Liver (tissue), 8 donors: ENCODE measurements at regions not wholly inside any gene's neighbourhood (a gene's known extent, or its start where the extent isn't known, plus 50 kb on each side); places are given as distances from the start of the nearest gene placed in this dataset.

Experiments
- DNase-seq: peaks from one replicate; pipeline ENCODE4 v3.0.0-alpha.2; 2017; ENCODE audit warnings: low spot score
- H3K27ac ChIP-seq, 2 donors: one replicate each; pipeline ENCODE4 v1.7.0; 2013; ENCODE audit warnings: inconsistent platforms in 2 of 2, low read length in 2 of 2, control low read depth in 1 of 2, low read depth in 1 of 2, mild to moderate bottlenecking in 1 of 2
- H3K27me3 ChIP-seq, 4 donors: one replicate each; pipeline versions ENCODE4 v1.6.1 to v1.7.0; 2013; ENCODE audit warnings: low read length in 3 of 4, inconsistent platforms in 1 of 4, mild to moderate bottlenecking in 1 of 4, moderate library complexity in 1 of 4; ENCODE audit not compliant: control insufficient read depth in 4 of 4, insufficient read depth in 4 of 4
- H3K36me3 ChIP-seq, 4 donors: one replicate each; pipeline versions ENCODE4 v1.6.1 to v1.7.0; 2013; ENCODE audit warnings: low read length in 3 of 4, mild to moderate bottlenecking in 3 of 4, low read depth in 1 of 4, moderate library complexity in 1 of 4; ENCODE audit not compliant: control insufficient read depth in 4 of 4, insufficient read depth in 3 of 4
- H3K4me1 ChIP-seq, 4 donors: one replicate each; pipeline versions ENCODE4 v1.6.1 to v1.7.0; 2013; ENCODE audit warnings: low read length in 3 of 4, mild to moderate bottlenecking in 3 of 4, moderate library complexity in 1 of 4; ENCODE audit not compliant: control insufficient read depth in 4 of 4, insufficient read depth in 4 of 4
- H3K4me3 ChIP-seq, 3 donors: one replicate each; pipeline versions ENCODE4 v1.6.1 to v1.7.0; 2013; ENCODE audit warnings: low read length in 3 of 3, control low read depth in 1 of 3, low read depth in 1 of 3, mild to moderate bottlenecking in 1 of 3
- H3K9ac ChIP-seq, 2 donors: one replicate each; pipeline ENCODE4 v1.7.0; 2013; ENCODE audit warnings: low read length in 2 of 2, mild to moderate bottlenecking in 2 of 2, moderate library complexity in 2 of 2, control low read depth in 1 of 2, low read depth in 1 of 2
- H3K9me3 ChIP-seq, 4 donors: one replicate each; pipeline versions ENCODE4 v1.6.1 to v1.7.0; 2013; ENCODE audit warnings: low read length in 3 of 4; ENCODE audit not compliant: control insufficient read depth in 4 of 4
- EGR1 ChIP-seq, 2 donors: IDR thresholded peaks; 2 replicates each; pipeline ENCODE4 v1.6.1; 2016 to 2018; ENCODE audit warnings: antibody characterized with exemption in 2 of 2, low read depth in 2 of 2
- FOXA1 ChIP-seq: IDR thresholded peaks from 2 replicates; pipeline ENCODE4 v1.6.1; 2016; ENCODE audit warnings: antibody characterized with exemption
- FOXA2 ChIP-seq: IDR thresholded peaks from 2 replicates; pipeline ENCODE4 v1.6.1; 2016; ENCODE audit warnings: antibody characterized with exemption
- GABPA ChIP-seq, 2 donors: IDR thresholded peaks in 1 of 2; conservative IDR thresholded peaks in 1 of 2; 2 replicates each; pipeline ENCODE4 v1.6.1; 2016; ENCODE audit warnings: antibody characterized with exemption in 2 of 2, mild to moderate bottlenecking in 1 of 2, moderate library complexity in 1 of 2
- HNF4A ChIP-seq, 2 donors: conservative IDR thresholded peaks; 2 replicates each; pipeline ENCODE4 v1.6.1; 2016; ENCODE audit warnings: antibody characterized with exemption in 2 of 2, mild to moderate bottlenecking in 2 of 2
- HNF4G ChIP-seq: IDR thresholded peaks from 2 replicates; pipeline ENCODE4 v1.6.1; 2016; ENCODE audit warnings: antibody characterized with exemption
- JUND ChIP-seq, 2 donors: IDR thresholded peaks; 2 replicates each; pipeline ENCODE4 v1.6.1; 2016; ENCODE audit warnings: antibody characterized with exemption in 2 of 2
- NR2F2 ChIP-seq: IDR thresholded peaks from 2 replicates; pipeline ENCODE4 v1.6.1; 2016; ENCODE audit warnings: antibody characterized with exemption
- RAD21 ChIP-seq, 2 donors: IDR thresholded peaks; 2 replicates each; pipeline ENCODE4 v1.6.1; 2016; ENCODE audit warnings: antibody characterized with exemption in 2 of 2, mild to moderate bottlenecking in 2 of 2
- RXRA ChIP-seq, 2 donors: IDR thresholded peaks; 2 replicates each; pipeline ENCODE4 v1.6.1; 2017 to 2018; ENCODE audit warnings: antibody characterized with exemption in 2 of 2, mild to moderate bottlenecking in 1 of 2
- SP1 ChIP-seq: IDR thresholded peaks from 2 replicates; pipeline ENCODE4 v1.6.1; 2018; ENCODE audit warnings: antibody characterized with exemption, mild to moderate bottlenecking
- TAF1 ChIP-seq: conservative IDR thresholded peaks from 2 replicates; pipeline ENCODE4 v1.6.1; 2016; ENCODE audit warnings: antibody characterized with exemption, mild to moderate bottlenecking
- YY1 ChIP-seq: IDR thresholded peaks from 2 replicates; pipeline ENCODE4 v1.6.1; 2016; ENCODE audit warnings: antibody characterized with exemption, mild to moderate bottlenecking
- WGBS: extraction: QIAGEN DNeasy Blood & Tissue Kit; methylation state at CpG from one replicate; pipeline ENCODE4 v1.1.7; 2013; 5-methylcytosine and 5-hydroxymethylcytosine counted together
- TF ChIP-seq, protein P1 (sequence below): IDR thresholded peaks from 2 replicates; pipeline ENCODE4 v1.6.1; 2016; ENCODE audit warnings: antibody characterized with exemption, mild to moderate bottlenecking
- TF ChIP-seq, protein P2 (sequence below): IDR thresholded peaks from 2 replicates; pipeline ENCODE4 v1.6.1; 2016; ENCODE audit warnings: antibody characterized with exemption
- TF ChIP-seq, protein P3 (sequence below): IDR thresholded peaks from 2 replicates; pipeline ENCODE4 v1.6.1; 2016; ENCODE audit warnings: antibody characterized with exemption
- TF ChIP-seq, protein P4 (sequence below): fragments of 150-350 bp; IDR thresholded peaks from 2 replicates; pipeline ENCODE4 v1.5.1; 2017; ENCODE audit warnings: improper control_type of control experiment, low read depth, low read length; ENCODE audit not compliant: missing input control
- TF ChIP-seq, protein P5 (sequence below): IDR thresholded peaks from 2 replicates; pipeline ENCODE4 v1.6.1; 2016; ENCODE audit warnings: antibody characterized with exemption
- donor health status: healthy.
- donor health status: healthy.
- donor health status: healthy.
- donor health status: healthy.
- donor health status: healthy.

DNA sequence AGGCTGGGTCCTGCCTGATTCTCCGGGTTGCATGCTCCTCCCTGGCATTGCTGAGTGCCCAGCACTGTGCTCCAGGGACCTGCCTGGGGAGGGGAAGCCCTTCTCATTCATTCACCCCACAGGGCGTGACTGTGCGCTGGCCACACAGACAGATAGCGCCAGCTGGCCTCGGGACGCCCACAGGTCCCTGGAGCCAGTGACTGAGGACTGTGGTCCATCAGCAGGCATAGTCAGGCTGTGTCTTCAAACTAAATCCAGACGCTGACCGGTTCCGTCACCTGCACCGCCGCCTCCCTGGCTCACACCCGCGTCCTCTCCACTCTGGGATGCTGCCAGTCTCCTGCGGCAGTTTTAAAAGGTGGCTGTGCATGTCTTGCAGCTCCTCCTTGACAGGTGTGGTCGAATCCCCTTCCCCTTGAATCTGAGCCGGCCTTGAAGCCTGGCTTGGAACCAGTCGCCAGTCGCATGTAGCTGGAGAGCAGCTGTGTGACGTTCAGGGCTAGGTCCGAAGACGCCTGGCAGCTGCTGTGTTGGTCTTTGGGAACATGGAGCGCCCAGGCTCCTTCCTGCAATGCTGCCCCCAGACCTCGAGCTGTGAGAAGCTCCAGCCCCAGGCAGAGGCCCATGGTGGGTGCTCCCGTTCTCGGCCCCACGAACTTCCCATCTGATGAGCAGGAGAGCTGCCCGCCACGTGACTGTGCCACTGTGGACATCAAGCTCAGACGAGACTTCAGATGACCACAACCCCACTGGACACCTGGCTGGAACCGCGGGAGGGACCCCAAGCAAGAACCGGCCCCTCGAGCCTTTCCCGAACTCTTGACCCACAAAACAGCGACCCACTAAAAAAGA is 94.1 kb downstream of the ADRA2C start:
- H3K9me3 ChIP-seq = no peaks in the 10 kb centered on the region
- H3K9ac ChIP-seq = no peak overlapping the region
- H3K36me3 ChIP-seq = no peaks in the 10 kb centered on the region
- H3K4me3 ChIP-seq = no peak overlapping the region
- TF ChIP-seq, protein P1, sequence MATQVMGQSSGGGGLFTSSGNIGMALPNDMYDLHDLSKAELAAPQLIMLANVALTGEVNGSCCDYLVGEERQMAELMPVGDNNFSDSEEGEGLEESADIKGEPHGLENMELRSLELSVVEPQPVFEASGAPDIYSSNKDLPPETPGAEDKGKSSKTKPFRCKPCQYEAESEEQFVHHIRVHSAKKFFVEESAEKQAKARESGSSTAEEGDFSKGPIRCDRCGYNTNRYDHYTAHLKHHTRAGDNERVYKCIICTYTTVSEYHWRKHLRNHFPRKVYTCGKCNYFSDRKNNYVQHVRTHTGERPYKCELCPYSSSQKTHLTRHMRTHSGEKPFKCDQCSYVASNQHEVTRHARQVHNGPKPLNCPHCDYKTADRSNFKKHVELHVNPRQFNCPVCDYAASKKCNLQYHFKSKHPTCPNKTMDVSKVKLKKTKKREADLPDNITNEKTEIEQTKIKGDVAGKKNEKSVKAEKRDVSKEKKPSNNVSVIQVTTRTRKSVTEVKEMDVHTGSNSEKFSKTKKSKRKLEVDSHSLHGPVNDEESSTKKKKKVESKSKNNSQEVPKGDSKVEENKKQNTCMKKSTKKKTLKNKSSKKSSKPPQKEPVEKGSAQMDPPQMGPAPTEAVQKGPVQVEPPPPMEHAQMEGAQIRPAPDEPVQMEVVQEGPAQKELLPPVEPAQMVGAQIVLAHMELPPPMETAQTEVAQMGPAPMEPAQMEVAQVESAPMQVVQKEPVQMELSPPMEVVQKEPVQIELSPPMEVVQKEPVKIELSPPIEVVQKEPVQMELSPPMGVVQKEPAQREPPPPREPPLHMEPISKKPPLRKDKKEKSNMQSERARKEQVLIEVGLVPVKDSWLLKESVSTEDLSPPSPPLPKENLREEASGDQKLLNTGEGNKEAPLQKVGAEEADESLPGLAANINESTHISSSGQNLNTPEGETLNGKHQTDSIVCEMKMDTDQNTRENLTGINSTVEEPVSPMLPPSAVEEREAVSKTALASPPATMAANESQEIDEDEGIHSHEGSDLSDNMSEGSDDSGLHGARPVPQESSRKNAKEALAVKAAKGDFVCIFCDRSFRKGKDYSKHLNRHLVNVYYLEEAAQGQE = no peak
- TF ChIP-seq HNF4G (no peak), FOXA1 (no peak), NR2F2 (no peak), TAF1 (no peak), JUND (IDR thresholded peaks at IDR 0.05) (no peak), RAD21 (IDR thresholded peaks at IDR 0.05) (no peak), EGR1 (IDR thresholded peaks at IDR 0.05; ENCODE audit: low read depth in 2 of 2) (no peak), GABPA (IDR thresholded peaks at IDR 0.05 in 1 of 2, conservative IDR thresholded peaks at IDR 0.05 in 1 of 2) (no peak), YY1 (no peak), SP1 (no peak), RXRA (IDR thresholded peaks at IDR 0.05) (no peak), FOXA2 (no peak), HNF4A (conservative IDR thresholded peaks at IDR 0.05) (no peak)
- TF ChIP-seq, protein P2, sequence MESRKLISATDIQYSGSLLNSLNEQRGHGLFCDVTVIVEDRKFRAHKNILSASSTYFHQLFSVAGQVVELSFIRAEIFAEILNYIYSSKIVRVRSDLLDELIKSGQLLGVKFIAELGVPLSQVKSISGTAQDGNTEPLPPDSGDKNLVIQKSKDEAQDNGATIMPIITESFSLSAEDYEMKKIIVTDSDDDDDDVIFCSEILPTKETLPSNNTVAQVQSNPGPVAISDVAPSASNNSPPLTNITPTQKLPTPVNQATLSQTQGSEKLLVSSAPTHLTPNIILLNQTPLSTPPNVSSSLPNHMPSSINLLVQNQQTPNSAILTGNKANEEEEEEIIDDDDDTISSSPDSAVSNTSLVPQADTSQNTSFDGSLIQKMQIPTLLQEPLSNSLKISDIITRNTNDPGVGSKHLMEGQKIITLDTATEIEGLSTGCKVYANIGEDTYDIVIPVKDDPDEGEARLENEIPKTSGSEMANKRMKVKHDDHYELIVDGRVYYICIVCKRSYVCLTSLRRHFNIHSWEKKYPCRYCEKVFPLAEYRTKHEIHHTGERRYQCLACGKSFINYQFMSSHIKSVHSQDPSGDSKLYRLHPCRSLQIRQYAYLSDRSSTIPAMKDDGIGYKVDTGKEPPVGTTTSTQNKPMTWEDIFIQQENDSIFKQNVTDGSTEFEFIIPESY = no peak
- TF ChIP-seq, protein P3, sequence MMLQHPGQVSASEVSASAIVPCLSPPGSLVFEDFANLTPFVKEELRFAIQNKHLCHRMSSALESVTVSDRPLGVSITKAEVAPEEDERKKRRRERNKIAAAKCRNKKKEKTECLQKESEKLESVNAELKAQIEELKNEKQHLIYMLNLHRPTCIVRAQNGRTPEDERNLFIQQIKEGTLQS = no peak
- TF ChIP-seq, protein P4, sequence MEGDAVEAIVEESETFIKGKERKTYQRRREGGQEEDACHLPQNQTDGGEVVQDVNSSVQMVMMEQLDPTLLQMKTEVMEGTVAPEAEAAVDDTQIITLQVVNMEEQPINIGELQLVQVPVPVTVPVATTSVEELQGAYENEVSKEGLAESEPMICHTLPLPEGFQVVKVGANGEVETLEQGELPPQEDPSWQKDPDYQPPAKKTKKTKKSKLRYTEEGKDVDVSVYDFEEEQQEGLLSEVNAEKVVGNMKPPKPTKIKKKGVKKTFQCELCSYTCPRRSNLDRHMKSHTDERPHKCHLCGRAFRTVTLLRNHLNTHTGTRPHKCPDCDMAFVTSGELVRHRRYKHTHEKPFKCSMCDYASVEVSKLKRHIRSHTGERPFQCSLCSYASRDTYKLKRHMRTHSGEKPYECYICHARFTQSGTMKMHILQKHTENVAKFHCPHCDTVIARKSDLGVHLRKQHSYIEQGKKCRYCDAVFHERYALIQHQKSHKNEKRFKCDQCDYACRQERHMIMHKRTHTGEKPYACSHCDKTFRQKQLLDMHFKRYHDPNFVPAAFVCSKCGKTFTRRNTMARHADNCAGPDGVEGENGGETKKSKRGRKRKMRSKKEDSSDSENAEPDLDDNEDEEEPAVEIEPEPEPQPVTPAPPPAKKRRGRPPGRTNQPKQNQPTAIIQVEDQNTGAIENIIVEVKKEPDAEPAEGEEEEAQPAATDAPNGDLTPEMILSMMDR = no peak
- TF ChIP-seq, protein P5, sequence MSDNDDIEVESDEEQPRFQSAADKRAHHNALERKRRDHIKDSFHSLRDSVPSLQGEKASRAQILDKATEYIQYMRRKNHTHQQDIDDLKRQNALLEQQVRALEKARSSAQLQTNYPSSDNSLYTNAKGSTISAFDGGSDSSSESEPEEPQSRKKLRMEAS = no peak
- no peaks in the 10 kb centered on the region for H3K4me1 ChIP-seq
- H3K27me3 ChIP-seq = peaks cover 0 to 4% (median 0%) of the 10 kb centered on the region in 4 donors
- WGBS = 77% methylated on average over 35 of the region's 35 CpGs
- DNase-seq = no peak
- H3K27ac ChIP-seq = no peak overlapping the region
